HG03095 (cell line): ENCODE measurements at regions not wholly inside any gene's neighbourhood (a gene's known extent, or its start where the extent isn't known, plus 50 kb on each side); places are given as distances from the start of the nearest gene placed in this dataset.

Source experiments
- ATAC-seq: cut with Tn5 transposase; IDR thresholded peaks from one replicate; pipeline ENCODE4 v1.9.1; 2021; ENCODE audit warnings: moderate library complexity; ENCODE audit not compliant: unreplicated experiment

GRCh38 chr6:1201547-1202200, 110.2 kb upstream of the FOXQ1 start:
- no peak for ATAC-seq

GRCh38 chr6:1200409-1201101, 111.3 kb upstream of the FOXQ1 start:
- no peak for ATAC-seq

DNA sequence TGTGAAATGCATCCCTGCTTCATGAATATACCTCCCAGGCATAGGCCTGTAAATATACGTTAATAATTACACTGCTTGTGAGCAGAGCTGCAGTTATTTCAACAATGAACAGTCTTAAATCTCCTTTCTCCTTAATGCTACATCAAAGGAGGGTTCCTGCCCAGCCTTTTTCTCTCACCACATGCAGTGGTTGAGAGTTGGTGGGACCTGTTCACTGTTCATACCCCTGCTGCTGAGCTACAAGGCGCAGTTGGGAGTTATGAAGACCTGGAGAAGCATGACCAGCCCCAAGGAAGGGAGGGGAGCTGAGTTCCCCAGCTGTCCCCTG, 111.9 kb upstream of the FOXQ1 start:
- no peak for ATAC-seq

- no peak for ATAC-seq
Observed at GRCh38 chr6:1197309-1197708, 114.6 kb upstream of the FOXQ1 start.

DNA sequence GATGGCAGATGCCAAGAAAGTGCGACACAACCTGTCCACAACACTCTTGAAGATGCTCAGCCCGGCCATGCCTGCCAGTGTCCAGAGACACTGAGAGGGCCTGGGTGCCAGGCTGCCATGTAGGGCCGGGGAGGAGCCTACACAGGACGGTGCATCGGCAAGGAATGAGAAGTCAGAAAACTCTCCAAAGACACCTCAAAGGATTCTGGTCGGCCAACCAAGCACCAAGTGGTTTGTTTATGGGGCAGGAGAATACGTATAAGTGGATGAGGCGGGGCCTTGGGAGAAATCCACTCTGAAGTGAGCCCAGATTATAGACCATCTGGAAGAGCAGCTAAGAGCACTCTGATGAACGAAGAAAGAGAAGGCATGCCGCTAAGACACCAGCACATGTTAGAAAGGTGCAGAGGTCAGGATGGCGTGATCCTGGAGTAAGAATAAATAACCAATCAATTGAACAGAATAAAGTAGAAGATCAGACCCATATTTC, 120.7 kb upstream of the FOXQ1 start:
- no peak for ATAC-seq

DNA sequence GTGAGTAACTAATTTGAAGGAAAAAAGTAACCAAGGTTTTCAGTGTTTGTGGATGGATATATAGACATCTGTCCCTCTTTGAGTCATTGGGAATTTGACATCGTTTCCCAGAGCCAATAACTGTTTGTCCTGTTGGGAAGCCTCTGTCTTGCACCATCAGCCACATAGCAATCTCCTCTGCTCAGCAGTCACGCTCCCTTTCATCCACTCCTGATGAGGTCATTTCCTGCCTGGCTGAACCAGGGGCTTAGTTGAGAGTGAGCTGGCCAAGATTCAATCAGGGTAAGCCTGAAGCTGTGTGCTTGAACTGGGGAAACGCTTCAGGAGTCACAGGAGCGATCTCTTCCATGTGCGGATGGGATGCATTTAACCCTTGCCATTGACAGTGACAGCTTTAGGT, 121.5 kb upstream of the FOXQ1 start:
- ATAC-seq, result no peak

DNA sequence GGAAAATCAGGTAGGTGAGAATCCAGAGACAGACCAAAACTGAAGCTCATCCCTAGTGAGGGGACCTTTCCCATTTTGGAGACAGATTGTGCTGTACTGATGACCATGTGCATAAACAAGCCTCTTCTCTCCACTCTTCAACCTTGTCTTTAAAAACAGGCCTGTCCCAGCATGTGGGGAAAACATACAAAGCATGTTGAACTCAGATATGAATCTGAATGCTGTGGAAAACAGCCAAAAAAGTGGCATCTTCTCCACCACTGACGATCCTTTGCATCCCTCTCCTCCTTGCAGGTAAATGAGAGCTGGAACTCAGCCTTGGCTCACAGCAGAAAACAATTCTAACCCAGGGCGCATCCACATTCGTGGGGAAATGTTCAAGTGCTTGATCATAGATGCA, 123.7 kb upstream of the FOXQ1 start:
- no peak for ATAC-seq

DNA sequence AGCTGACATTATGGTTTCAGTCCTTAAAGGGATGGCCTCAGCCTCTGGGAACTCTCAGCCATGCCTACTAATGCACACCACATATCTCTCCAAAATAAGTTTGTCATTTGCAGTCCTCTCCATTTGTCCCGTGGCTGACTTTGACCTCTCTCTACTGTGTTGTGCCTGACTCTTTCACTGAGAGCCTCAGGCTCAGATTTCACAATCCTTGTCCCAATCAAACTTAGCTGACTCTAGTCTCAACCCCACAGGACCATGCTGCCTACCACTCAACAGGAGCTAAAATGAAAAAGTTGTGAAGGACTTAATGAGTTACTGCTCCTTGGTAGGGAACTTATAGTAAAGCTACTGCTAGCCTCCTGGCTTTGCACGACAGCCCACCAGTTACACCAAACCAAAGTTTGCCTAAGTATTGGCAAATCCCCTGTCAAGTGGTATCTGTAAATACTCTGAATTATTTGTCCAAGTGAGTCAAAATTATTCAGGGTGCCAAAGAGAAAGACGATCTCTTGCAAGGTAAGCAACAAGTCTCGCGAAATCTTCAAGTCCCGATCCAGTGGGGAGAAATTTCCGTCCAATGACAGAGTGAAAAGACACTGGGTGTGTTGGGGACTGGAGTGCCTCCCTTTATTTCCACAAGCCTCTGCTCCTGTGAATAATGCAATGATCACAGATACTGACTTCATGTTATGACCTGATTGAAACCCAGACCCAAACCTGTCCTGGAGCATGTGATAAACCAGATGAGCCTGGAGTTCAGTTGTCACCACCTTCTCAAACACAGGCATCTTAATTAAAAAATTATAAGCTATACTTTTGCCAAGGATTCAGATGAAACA, 124.4 kb upstream of the FOXQ1 start:
- ATAC-seq, result no peak

DNA sequence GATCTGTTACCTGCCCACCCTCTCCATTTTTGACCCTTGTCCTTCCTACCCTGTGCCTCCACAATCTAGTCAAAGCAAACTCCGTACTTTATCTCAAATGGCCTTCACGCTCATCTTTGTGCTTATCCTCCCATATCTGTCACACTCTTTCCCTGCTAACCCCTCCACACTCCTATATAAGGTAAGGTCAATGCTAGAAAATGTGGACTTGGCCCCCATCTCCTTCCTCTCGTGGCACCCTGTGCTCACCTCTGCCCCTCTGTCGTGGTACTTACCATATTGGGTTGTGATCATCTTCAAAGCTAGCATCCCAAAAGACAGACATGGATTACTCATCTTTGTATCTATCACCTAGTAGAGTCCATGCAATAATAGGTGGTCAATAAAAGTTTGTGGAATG, 127.6 kb upstream of the FOXQ1 start:
- no peak for ATAC-seq

DNA sequence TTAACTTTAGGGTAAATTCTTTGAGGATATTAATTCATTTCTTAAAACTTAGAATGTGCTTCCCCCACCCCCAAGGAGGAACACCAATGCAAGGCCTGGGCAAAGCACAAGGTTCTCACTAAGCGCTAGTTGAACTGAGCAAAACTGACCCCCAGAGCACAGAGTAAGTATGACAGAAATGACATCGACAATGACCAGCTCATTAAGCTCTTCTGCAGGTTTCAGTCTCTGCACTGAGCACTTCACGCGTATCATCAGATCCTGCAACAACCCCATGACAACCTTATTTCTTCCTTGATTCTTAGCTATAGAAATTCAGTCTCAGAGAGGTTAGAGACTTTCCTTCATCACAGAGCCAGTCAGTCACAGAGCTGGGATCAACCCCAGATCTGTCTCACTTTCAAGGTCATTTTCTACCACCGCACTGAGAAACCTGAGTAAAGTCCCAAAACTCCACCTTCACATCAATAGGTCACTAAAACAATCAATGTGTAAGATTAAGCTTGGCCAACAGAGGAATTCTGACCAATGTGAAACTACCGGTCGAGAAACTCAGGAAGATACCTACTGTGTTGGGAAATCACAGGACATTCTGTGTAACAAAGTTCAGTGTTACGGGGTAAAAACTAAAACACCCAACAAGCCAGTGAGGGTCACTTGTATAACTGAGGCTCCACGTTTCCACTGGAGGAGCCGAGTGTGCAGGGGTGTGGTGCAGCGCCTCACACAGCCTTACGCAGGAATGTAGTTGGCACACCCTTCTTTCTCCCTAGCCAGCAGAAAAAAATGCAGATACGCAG, 129.0 kb upstream of the FOXQ1 start:
- ATAC-seq, result no peak

- no peak for ATAC-seq
Observed at GRCh38 chr6:1181939-1182605, 129.8 kb upstream of the FOXQ1 start.

DNA sequence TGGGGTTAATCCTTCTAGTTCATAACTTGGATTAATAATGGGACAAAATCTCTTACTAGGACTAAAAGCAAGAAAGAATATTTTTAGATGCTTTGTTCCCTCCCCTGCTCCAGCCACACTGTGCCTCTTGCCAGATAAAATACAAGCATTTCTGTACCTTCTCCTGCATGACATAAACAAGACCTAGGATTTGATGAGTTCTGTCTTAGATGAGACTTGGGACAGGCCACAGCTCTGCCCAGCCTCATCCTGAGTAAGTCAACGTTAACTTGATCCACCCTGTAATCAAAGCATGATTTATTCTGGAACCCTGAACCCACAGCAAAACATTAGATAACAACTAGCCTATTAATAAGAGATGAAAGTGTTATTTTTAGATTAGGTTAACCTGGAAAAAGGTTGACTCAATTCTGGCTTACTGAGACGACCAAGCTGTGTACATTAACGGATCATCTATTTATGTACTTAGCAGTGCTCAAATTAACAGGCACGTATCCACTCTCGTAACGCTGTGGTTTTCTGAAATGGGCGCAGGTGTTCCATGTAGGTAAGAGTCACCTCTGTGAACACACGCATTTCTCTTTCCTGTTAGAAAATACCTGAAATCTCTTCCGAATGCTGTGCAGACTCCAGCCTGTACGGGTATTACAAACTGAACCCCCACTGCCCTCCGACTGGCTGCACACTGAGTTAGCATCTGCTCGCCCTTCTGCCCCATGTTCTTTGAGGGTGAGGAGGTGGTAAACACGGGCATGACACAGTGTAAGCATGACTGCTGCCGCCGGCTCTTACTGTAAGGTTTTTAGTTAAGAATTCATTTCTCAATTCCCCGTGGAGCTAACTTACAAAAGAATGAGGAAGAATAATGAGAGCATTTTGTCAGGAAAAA, 132.1 kb upstream of the FOXQ1 start:
- ATAC-seq, result no peak

DNA sequence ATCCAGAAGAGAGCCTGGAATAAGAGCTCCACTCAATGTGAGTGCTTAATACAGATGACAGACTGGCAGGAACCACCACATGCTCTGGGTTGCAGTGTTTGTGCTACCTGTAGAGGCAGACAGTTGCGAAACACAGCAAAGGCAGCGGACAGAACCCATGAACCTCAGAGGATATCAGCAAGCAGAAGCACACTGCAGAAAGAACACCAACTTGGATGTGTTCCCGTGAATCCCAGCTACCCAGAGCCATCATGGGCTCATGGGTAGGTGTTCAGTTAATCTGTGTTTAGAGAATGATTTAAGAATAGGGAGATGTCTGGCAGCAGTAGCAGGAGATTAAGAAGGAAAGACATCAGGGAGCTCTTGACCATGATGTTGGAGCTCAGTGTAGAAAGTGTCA, 133.3 kb upstream of the FOXQ1 start:
- no peak for ATAC-seq

DNA sequence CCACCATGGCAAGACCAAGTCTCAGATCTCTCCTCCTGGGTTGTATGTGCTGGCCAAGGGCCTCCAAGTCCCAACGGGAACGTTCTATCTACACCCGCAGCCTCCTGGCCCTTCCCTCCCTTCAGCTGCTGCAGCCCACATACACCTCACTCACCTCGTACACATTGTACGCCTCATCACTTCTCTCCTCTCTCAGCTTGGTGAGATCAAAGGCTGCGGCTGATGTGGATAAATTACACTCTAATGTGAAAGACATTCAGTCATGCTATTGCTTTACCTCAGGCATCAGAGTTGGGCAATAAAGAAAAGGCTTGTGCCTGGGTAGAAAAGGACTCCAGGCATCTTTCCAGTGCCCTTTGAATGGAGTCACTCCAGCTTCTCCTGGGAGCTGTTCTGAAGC, 135.3 kb upstream of the FOXQ1 start:
- no peak for ATAC-seq

- no peak for ATAC-seq
Observed at GRCh38 chr6:1175877-1176276, 136.0 kb upstream of the FOXQ1 start.

GRCh38 chr6:1170794-1171193, 141.1 kb upstream of the FOXQ1 start:
- no peak for ATAC-seq

GRCh38 chr6:1164600-1164999, 147.3 kb upstream of the FOXQ1 start:
- ATAC-seq, result no peak

- no peak for ATAC-seq
Observed at GRCh38 chr6:1163501-1163900, 148.4 kb upstream of the FOXQ1 start.

DNA sequence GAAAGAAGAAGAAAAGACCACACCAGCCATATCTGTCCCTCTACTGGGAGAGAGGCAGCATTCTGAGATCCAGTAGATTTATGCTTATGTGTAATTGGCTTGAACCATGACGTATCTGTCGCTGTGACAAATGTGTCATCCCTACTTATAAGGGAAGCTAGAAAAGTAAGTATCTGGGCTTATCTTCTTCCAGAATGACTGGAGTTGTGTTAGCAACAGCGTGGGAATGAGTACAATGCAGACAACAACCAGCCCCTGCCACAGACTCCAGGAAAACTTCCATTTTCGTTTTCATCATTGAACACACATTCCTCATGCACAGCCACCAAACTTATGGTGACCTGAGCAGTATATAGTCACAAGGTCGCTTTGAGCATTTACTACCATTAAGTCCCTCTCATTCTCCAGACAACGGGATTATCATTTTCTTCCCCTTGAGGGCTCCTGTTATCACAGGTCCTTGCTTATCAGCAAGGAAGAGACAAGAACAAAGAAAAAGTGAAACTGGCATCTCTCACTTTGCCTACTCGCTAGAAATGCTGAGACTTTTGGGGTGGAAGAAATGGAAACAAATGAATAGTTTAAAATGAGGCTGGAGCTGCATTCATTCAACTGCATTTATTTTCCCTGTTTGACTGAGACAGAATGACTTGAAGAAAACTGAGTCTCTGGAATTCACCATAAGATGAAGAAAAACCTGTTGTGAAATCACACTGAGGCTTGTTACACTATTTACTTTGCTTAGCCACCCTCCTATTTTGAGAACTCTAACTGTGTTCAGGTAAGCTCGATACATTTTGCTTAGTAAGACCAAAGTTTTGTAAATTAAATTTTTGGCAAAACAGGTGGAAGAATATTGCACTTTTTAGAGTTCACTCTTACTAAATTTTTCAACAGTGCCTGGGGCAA, 149.3 kb upstream of the FOXQ1 start:
- no peak for ATAC-seq
